Midbrain (tissue), 1 donor: ENCODE measurements at regions not wholly inside any gene's neighbourhood (a gene's known extent, or its start where the extent isn't known, plus 50 kb on each side); places are given as distances from the start of the nearest gene placed in this dataset.
A peak's percentile ranks its signal among the peaks of the same experiment; 100 is the strongest.

ENCODE experiments used
- DNase-seq: peaks from one replicate; lab custom pipeline; 2025; lab: John Stamatoyannopoulos, UW

- DNase-seq = no peak
These were observed 198.4 kb downstream of the CMPK2 start for GRCh38 chr2:6667326-6667725.

- no peak for DNase-seq
These were observed 193.8 kb downstream of the CMPK2 start for GRCh38 chr2:6671913-6672312.

- DNase-seq = no peak
These were observed 191.3 kb downstream of the CMPK2 start for GRCh38 chr2:6674381-6674780.

GRCh38 chr2:6675791-6676190 lies 189.9 kb downstream of the CMPK2 start:
- no peak for DNase-seq

GRCh38 chr2:6676241-6676640 lies 189.5 kb downstream of the CMPK2 start:
- no peak for DNase-seq

GRCh38 chr2:6676776-6677175 lies 188.9 kb downstream of the CMPK2 start:
- DNase-seq = no peak

GRCh38 chr2:6679471-6679870 lies 186.2 kb downstream of the CMPK2 start:
- DNase-seq = no peak

GRCh38 chr2:6683516-6683915 lies 182.2 kb downstream of the CMPK2 start:
- no peak for DNase-seq

GRCh38 chr2:6685447-6685846 lies 180.3 kb downstream of the CMPK2 start:
- no peak for DNase-seq

- no peak for DNase-seq
These were observed 173.7 kb downstream of the CMPK2 start for GRCh38 chr2:6692056-6692455.

GRCh38 chr2:6692819-6693218 lies 172.9 kb downstream of the CMPK2 start:
- peak; percentile 7 for DNase-seq

- DNase-seq = no peak
These were observed 171.2 kb downstream of the CMPK2 start for GRCh38 chr2:6694555-6694954.

GRCh38 chr2:6700335-6700734 lies 165.4 kb downstream of the CMPK2 start:
- DNase-seq = no peak

- DNase-seq = no peak
These were observed 161.6 kb downstream of the CMPK2 start for GRCh38 chr2:6704077-6704476.

GRCh38 chr2:6721395-6721794 lies 144.3 kb downstream of the CMPK2 start:
- DNase-seq = no peak

GRCh38 chr2:6722574-6722973 lies 143.1 kb downstream of the CMPK2 start:
- DNase-seq = no peak

- DNase-seq = no peak
These were observed 141.7 kb downstream of the CMPK2 start for GRCh38 chr2:6723865-6724604.

GRCh38 chr2:6724605-6725140 lies 141.0 kb downstream of the CMPK2 start:
- DNase-seq = no peak

- no peak for DNase-seq
These were observed 137.6 kb downstream of the CMPK2 start for GRCh38 chr2:6728156-6728555.

GRCh38 chr2:6730003-6730402 lies 135.7 kb downstream of the CMPK2 start:
- DNase-seq = no peak

- DNase-seq = no peak
These were observed 134.8 kb downstream of the CMPK2 start for GRCh38 chr2:6730649-6731532.

- DNase-seq = no peak
These were observed 126.2 kb downstream of the CMPK2 start for GRCh38 chr2:6739547-6739946.

GRCh38 chr2:6741229-6741628 lies 124.5 kb downstream of the CMPK2 start:
- no peak for DNase-seq
